ENCODE measurements at regions not wholly inside any gene's neighbourhood (a gene's known extent, or its start where the extent isn't known, plus 50 kb on each side); places are given as distances from the start of the nearest gene placed in this dataset.

- POLR2A ChIA-PET: interaction anchor here (0.6 kb wide), 1 partner anchor 761 kb away, joined by 3 read pairs; no protein-coding TSS in a partner anchor
- CTCF ChIA-PET: interaction anchor here (0.7 kb wide), 3 partner anchors 37 to 1532 kb away, joined by 3 to 4 read pairs (median 3); no protein-coding TSS in a partner anchor
- BruUV-seq (replicated peaks): no TSS peak
Observed at GRCh38 chr9:108708448-108708847, 147.3 kb downstream of the ACTL7B start.

GRCh38 chr9:108707120-108707519 is 148.7 kb downstream of the ACTL7B start:
- Mint-ChIP-seq H3K36me3 (ENCODE audit: insufficient read depth, unreplicated experiment) (no peaks in the 10 kb centered on the region), H3K4me1 (ENCODE audit: insufficient read depth, unreplicated experiment) (peaks cover 6% of the 10 kb centered on the region), H3K4me3 (ENCODE audit: unreplicated experiment) (no peak overlapping the region), H3K27me3 (ENCODE audit: insufficient read depth, unreplicated experiment) (no peaks in the 10 kb centered on the region), H3K27ac (ENCODE audit: low read depth, unreplicated experiment) (no peak overlapping the region), H3K9me3 (ENCODE audit: unreplicated experiment) (no peaks in the 10 kb centered on the region)
- DNase-seq (ENCODE audit: unreplicated experiment): no peak
- intact Hi-C loops (cut with micrococcal nuclease): no loop called here
- no peak for TF ChIP-seq CTCF (IDR thresholded peaks at IDR 0.05; ENCODE audit: unreplicated experiment)
- ChIA-PET POLR2A (interaction anchor here (0.8 kb wide), 1 partner anchor 272 kb away, joined by 3 read pairs; no protein-coding TSS in a partner anchor), CTCF (no interaction called here)
- BruUV-seq (replicated peaks): no TSS peak

More at GRCh38 chr9:108708448-108708847, 147.3 kb downstream of the ACTL7B start:
- intact Hi-C loops (cut with micrococcal nuclease): no loop called here
- no peaks in the 10 kb centered on the region for H3K36me3 Mint-ChIP-seq (ENCODE audit: insufficient read depth, unreplicated experiment)
- H3K27ac Mint-ChIP-seq (ENCODE audit: low read depth, unreplicated experiment): no peak overlapping the region
- no peaks in the 10 kb centered on the region for H3K9me3 Mint-ChIP-seq (ENCODE audit: unreplicated experiment)
- no peak for TF ChIP-seq CTCF (IDR thresholded peaks at IDR 0.05; ENCODE audit: unreplicated experiment)
- peaks cover 6% of the 10 kb centered on the region for H3K4me1 Mint-ChIP-seq (ENCODE audit: insufficient read depth, unreplicated experiment)
- DNase-seq (ENCODE audit: unreplicated experiment): no peak
- no peaks in the 10 kb centered on the region for H3K27me3 Mint-ChIP-seq (ENCODE audit: insufficient read depth, unreplicated experiment)
- H3K4me3 Mint-ChIP-seq (ENCODE audit: unreplicated experiment): no peak overlapping the region

- no peak overlapping the region for H3K27ac Mint-ChIP-seq (ENCODE audit: low read depth, unreplicated experiment)
- ChIA-PET POLR2A (interaction anchor here (0.6 kb wide), 2 partner anchors 16 to 617 kb away, joined by 4 read pairs; no protein-coding TSS in a partner anchor), CTCF (no interaction called here)
- H3K36me3 Mint-ChIP-seq (ENCODE audit: insufficient read depth, unreplicated experiment): no peaks in the 10 kb centered on the region
- no TSS peak for BruUV-seq (replicated peaks)
- no peak for TF ChIP-seq CTCF (IDR thresholded peaks at IDR 0.05; ENCODE audit: unreplicated experiment)
- H3K9me3 Mint-ChIP-seq (ENCODE audit: unreplicated experiment): no peaks in the 10 kb centered on the region
- peak; percentile 20 for DNase-seq (ENCODE audit: unreplicated experiment)
- intact Hi-C loops (cut with micrococcal nuclease): no loop called here
- no peak overlapping the region for H3K4me3 Mint-ChIP-seq (ENCODE audit: unreplicated experiment)
- peaks cover 6% of the 10 kb centered on the region for H3K4me1 Mint-ChIP-seq (ENCODE audit: insufficient read depth, unreplicated experiment)
- no peaks in the 10 kb centered on the region for H3K27me3 Mint-ChIP-seq (ENCODE audit: insufficient read depth, unreplicated experiment)
Observed at GRCh38 chr9:108704156-108704852, 151.5 kb downstream of the ACTL7B start.

- Mint-ChIP-seq H3K9me3 (ENCODE audit: unreplicated experiment) (no peaks in the 10 kb centered on the region), H3K36me3 (ENCODE audit: insufficient read depth, unreplicated experiment) (no peaks in the 10 kb centered on the region), H3K4me3 (ENCODE audit: unreplicated experiment) (no peak overlapping the region), H3K27ac (ENCODE audit: low read depth, unreplicated experiment) (no peak overlapping the region), H3K4me1 (ENCODE audit: insufficient read depth, unreplicated experiment) (peaks cover 6% of the 10 kb centered on the region), H3K27me3 (ENCODE audit: insufficient read depth, unreplicated experiment) (no peaks in the 10 kb centered on the region)
- POLR2A ChIA-PET: interaction anchor here (0.6 kb wide), 1 partner anchor 616 kb away, joined by 4 read pairs; no protein-coding TSS in a partner anchor
- intact Hi-C loops (cut with micrococcal nuclease): no loop called here
- no peak for DNase-seq (ENCODE audit: unreplicated experiment)
- TF ChIP-seq CTCF (IDR thresholded peaks at IDR 0.05; ENCODE audit: unreplicated experiment): no peak
- CTCF ChIA-PET: no interaction called here
- BruUV-seq (replicated peaks): no TSS peak
Observed at GRCh38 chr9:108703429-108703828, 152.4 kb downstream of the ACTL7B start.
